ENCODE measurements at regions not wholly inside any gene's neighbourhood (a gene's known extent, or its start where the extent isn't known, plus 50 kb on each side); places are given as distances from the start of the nearest gene placed in this dataset.

GRCh38 chr14:35971965-35972630 lies 146.0 kb downstream of the BRMS1L start:
- TF ChIP-seq CTCF (IDR thresholded peaks at IDR 0.05): no peak
- no peak for TF ChIP-seq POLR2A (IDR thresholded peaks at IDR 0.05)
